GM19463 (cell line): ENCODE measurements at regions not wholly inside any gene's neighbourhood (a gene's known extent, or its start where the extent isn't known, plus 50 kb on each side); places are given as distances from the start of the nearest gene placed in this dataset.

Experiments used
- ATAC-seq: cut with Tn5 transposase; IDR thresholded peaks from one replicate; pipeline ENCODE4 v1.9.1; 2021; ENCODE audit warnings: mild to moderate bottlenecking, moderate library complexity; ENCODE audit not compliant: unreplicated experiment

GRCh38 chr6:108778421-108779186, 69.6 kb upstream of the ARMC2 start:
- ATAC-seq: no peak

GRCh38 chr6:108779536-108780275, 68.5 kb upstream of the ARMC2 start:
- ATAC-seq: no peak

GRCh38 chr6:108780784-108781183, 67.4 kb upstream of the ARMC2 start:
- ATAC-seq: no peak

GRCh38 chr6:108781419-108782100, 66.7 kb upstream of the ARMC2 start:
- no peak for ATAC-seq

GRCh38 chr6:108782179-108783041, 65.8 kb upstream of the ARMC2 start:
- ATAC-seq: peak; percentile 89

GRCh38 chr6:108785653-108786052, 62.6 kb upstream of the ARMC2 start:
- ATAC-seq: no peak

GRCh38 chr6:108788416-108788815, 59.8 kb upstream of the ARMC2 start:
- ATAC-seq: no peak

- ATAC-seq: no peak
Observed at GRCh38 chr6:108789475-108789874, 58.7 kb upstream of the ARMC2 start.

- no peak for ATAC-seq
Observed at GRCh38 chr6:108791700-108792099, 56.5 kb upstream of the ARMC2 start.

- ATAC-seq: no peak
Observed at GRCh38 chr6:108793516-108794251, 54.5 kb upstream of the ARMC2 start.

- ATAC-seq: no peak
Observed at GRCh38 chr6:108795122-108795521, 53.1 kb upstream of the ARMC2 start.

GRCh38 chr6:108795814-108796213, 52.4 kb upstream of the ARMC2 start:
- no peak for ATAC-seq

- no peak for ATAC-seq
Observed at GRCh38 chr6:108796875-108797274, 51.3 kb upstream of the ARMC2 start.

- ATAC-seq: no peak
Observed at GRCh38 chr6:108797951-108798669, 50.1 kb upstream of the ARMC2 start.
